ENCODE measurements at regions not wholly inside any gene's neighbourhood (a gene's known extent, or its start where the extent isn't known, plus 50 kb on each side); places are given as distances from the start of the nearest gene placed in this dataset.

GRCh38 chr2:103734911-103735310, 973.1 kb downstream of the TMEM182 start:
- FAIRE-seq (no peak), DNase-seq (ENCODE audit: low spot score in 2 of 2) (no peak)

DNA sequence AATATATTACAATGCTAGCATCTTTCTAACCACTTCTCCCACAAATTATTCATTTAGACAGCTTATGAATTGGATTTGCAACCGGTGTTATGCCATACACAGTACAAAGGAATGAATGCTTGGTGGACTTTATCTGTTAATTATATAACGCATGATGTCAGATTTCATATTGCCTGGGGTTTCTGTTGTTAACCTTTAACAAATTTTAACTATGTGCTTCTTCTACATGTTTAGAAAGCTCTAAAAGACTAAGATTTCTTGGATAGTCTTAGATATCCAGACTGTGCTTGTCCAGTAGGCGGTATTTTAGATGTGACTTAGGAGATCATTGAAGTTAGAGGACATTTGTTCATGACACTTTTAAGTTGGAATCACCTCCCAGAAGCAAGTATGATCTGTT, 976.3 kb downstream of the TMEM182 start:
- DNase-seq (ENCODE audit: low spot score in 2 of 2) (no peak), FAIRE-seq (no peak)

DNA sequence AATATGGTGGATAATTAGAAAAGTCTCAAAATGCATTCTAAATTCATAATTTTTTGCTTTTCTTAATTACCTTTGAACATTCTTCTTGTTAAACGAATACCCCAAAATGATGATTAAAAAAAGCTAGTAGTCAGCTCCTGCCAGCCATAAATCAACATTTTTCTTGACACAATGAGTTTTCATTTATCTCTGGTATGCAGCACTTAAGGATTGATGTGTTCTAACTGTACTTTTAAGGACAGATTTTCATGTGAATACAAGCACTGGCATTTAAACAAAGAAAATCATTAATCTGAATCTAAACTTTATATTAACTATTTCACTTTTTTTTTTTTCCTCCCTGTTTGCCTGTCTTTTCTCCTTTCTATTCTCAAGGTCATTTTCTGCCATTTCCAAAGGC, 976.8 kb downstream of the TMEM182 start:
- no peak for DNase-seq (ENCODE audit: low spot score in 2 of 2)
- no peak for FAIRE-seq

DNA sequence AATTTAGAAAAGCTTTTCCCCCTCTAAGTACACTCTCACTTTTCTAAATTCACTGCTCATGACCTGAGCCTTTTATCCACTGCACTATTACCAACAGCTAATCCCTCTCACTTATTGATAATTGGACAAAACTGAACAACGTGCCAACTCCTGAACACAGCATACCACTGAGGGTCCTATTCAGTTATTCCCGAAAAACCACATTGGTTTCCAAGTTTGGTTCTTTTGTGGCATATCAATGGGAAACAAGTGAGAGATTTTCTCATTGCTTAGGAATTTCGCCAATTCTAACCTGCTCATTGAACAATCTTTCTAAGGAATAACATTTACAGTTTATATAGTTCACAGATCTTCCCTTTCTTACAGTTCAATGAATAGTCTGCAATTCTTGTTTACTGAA, 977.4 kb downstream of the TMEM182 start:
- DNase-seq (ENCODE audit: low spot score in 2 of 2), result no peak
- FAIRE-seq, result no peak

- FAIRE-seq, result no peak
- no peak for DNase-seq (ENCODE audit: low spot score in 2 of 2)
These were observed 978.1 kb downstream of the TMEM182 start for GRCh38 chr2:103739921-103740320.

DNA sequence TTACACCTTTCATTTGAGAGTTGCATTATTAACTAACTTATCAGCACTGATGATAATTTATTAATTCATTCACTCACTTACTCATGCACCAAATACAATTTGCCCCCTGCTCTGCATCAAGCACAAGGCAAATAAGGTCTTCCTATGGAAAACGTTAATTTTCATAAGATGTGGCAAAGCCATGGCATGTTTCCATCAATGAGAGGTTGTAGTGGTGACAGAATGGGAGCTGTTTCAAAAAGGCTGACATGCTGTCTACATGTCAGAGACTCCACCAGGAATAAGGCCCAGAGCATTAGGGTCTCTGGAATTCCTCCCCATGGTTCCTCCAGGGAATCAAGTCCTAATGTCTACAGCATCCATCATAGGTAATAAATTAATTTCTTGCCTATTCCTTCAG, 978.8 kb downstream of the TMEM182 start:
- DNase-seq (ENCODE audit: low spot score in 2 of 2) (no peak), FAIRE-seq (no peak)

- DNase-seq (ENCODE audit: low spot score in 2 of 2), result no peak
These were observed 981.4 kb downstream of the TMEM182 start for GRCh38 chr2:103743195-103743594.

DNA sequence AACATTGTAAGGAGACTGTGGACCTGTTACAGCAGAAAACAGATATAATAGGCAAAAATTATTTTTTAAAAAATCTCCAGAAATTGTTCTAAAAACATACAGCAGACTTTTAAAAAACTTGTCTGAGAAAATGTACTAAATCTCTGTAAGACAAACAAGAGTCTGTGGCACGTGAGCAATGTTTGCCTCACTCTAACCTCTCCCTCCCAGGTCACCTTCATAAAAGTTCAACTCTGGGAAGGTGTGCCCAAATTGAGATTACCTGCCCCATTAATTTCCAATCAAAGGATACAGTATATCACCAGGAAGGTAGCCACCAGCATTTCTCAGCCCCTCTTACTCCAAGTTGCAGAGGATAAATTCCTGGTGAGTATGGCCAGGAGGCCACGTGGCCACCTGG, 992.7 kb downstream of the TMEM182 start:
- FAIRE-seq (no peak), DNase-seq (ENCODE audit: low spot score in 2 of 2) (no peak)

More at GRCh38 chr2:103743195-103743594, 981.4 kb downstream of the TMEM182 start:
- no peak for FAIRE-seq

GRCh38 chr2:103773884-103774283, 1012.1 kb downstream of the TMEM182 start:
- no peak for DNase-seq (ENCODE audit: low spot score in 2 of 2)
- no peak for FAIRE-seq

GRCh38 chr2:103780088-103780702, 1018.4 kb downstream of the TMEM182 start:
- DNase-seq (ENCODE audit: low spot score in 2 of 2) (no peak), FAIRE-seq (no peak)

GRCh38 chr2:103781313-103781712, 1019.5 kb downstream of the TMEM182 start:
- DNase-seq (ENCODE audit: low spot score in 2 of 2), result no peak
- no peak for FAIRE-seq

DNA sequence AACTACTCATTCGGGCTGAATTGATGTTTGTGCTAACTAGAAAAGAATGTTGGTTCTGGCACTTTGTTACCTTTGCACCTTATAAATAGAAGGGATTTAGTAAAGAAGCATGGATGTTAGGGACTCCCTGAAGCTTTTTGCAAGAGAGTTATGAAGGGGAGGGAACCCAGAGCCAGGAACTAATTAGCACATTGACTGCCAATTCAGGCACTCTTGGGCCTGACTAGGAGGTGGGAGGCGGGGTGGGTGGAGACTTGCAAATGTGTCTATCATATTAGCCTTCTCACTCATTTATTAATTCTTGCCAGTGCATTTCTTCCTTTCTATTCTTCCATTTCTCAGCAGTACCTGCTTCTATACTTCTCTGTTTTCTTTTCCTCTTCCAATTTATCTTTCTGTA, 1022.4 kb downstream of the TMEM182 start:
- DNase-seq (ENCODE audit: low spot score in 2 of 2) (no peak), FAIRE-seq (no peak)

DNA sequence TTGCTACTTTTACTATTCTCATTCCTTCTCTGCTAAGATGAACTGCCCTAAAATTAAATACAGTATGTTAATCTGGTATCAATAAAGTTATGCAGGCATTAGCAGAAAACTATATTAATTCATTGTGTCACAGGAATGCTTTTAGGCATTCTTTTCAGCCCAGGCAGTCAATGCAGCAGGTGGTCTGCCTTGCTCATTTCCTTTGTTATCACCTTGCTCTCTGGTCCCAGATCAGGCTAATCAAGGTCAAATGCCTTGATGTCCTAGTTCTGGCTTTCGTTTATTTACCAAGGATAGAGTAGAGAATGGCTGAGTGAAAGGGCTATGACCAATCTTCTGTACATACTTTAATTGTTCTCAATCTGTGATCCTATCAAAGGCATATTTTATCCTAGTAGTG, 1023.6 kb downstream of the TMEM182 start:
- no peak for FAIRE-seq
- no peak for DNase-seq (ENCODE audit: low spot score in 2 of 2)

DNA sequence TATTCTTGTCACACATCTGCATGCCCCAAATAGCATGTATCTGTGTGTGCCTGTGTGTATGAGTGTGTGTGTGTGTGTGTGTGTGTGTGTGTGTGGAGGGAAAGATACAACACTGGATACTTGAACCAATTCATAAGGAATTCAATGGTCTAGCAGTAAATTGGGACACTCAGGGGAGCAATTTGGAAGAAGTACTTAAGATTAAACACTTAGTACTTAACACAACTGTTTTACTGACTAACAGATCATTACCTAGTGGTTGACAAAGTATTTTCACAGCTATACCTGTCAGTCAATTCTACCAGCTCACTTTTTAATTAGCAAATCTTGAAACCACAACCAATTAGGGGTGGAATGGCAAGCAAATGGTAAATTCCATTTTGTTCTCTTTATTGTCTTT, 1024.1 kb downstream of the TMEM182 start:
- DNase-seq (ENCODE audit: low spot score in 2 of 2), result no peak
- FAIRE-seq, result no peak

GRCh38 chr2:103788389-103788788, 1026.6 kb downstream of the TMEM182 start:
- FAIRE-seq, result no peak
- DNase-seq (ENCODE audit: low spot score in 2 of 2), result no peak

DNA sequence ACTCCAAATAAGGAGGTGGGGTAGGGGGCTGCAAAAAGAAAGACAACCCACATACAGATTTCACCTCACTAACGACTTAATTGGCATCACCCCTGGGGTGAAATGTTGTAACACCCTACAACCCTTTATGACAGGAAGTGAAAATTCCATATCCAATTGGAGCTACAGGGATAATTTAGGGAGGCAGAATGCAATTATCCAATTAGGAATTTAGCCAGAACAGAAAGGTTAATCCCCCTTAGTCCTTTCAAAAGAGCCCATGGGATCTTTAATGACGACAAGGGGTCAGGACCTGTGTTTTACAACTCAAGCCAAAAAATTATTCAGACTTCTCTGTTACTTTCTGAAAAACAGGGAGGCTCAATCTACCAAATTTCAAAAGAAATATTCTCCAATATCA, 1027.1 kb downstream of the TMEM182 start:
- FAIRE-seq (no peak), DNase-seq (ENCODE audit: low spot score in 2 of 2) (no peak)

DNA sequence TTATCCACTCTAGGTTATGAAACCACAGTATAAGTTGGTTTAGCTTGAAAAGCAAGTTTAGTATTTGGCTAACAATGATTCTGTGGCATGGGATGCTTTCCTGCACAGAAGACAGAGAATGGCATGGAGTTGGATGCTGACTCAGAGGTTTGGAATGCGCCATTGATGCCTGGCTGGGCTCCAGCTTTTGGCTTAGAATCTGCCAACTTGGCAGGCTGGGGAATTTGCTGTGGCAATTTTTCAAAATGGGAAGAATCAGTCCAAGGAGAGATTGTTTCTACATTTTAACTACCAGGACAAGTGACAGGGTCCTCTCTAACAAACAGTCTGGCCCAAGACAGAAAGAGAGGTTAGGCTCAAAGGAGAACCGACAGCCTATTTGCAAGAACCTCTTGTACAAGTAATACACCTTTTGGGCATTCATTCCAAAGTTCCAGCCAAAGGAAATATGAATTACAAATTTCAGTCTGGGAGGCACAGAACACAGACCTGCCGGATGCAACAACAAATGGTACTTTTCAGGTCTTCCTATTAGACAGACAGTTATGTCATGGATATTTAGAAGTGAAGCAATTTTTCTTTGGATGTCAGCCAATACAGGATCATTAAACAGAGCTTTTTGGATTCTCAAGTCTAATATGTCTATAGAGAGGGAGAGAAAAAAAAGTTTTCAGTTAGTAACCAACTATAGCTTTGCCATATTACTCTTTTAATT, 1027.7 kb downstream of the TMEM182 start:
- peak; percentile 12 to 17 for DNase-seq (ENCODE audit: low spot score in 2 of 2)
- no peak for FAIRE-seq

- DNase-seq (ENCODE audit: low spot score in 2 of 2), result no peak
These were observed 1030.2 kb downstream of the TMEM182 start for GRCh38 chr2:103792042-103792441.

DNA sequence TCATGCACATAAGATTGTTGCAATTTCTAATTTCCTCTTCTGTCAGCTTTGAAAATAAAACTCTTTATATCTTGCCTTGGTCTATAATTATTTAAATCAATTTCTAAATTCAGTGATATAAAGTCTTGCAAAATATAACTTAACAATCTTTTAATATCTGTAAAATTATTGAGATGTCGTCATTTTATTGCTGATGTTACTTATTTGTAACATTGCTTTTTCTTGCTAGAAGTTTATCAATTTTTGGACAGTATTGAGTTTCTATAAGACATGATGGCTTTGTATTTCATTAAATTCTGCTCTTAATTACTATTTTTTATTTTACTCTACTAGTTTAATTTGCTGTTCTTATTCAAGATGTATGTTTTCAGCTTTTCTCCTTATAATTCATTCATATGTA, 1036.5 kb downstream of the TMEM182 start:
- no peak for FAIRE-seq
- no peak for DNase-seq (ENCODE audit: low spot score in 2 of 2)

More at GRCh38 chr2:103792042-103792441, 1030.2 kb downstream of the TMEM182 start:
- FAIRE-seq, result no peak

GRCh38 chr2:103804013-103804412, 1042.2 kb downstream of the TMEM182 start:
- DNase-seq (ENCODE audit: low spot score in 2 of 2) (no peak), FAIRE-seq (no peak)

- FAIRE-seq, result no peak
- DNase-seq (ENCODE audit: low spot score in 2 of 2), result no peak
These were observed 1043.9 kb downstream of the TMEM182 start for GRCh38 chr2:103805746-103806145.

- FAIRE-seq (no peak), DNase-seq (ENCODE audit: low spot score in 2 of 2) (no peak)
These were observed 1045.1 kb upstream of the POU3F3 start for GRCh38 chr2:103808814-103809213.

Measured in frontal cortex (tissue), 3 donors.